NCI-H774 (cell line): ENCODE measurements at regions not wholly inside any gene's neighbourhood (a gene's known extent, or its start where the extent isn't known, plus 50 kb on each side); places are given as distances from the start of the nearest gene placed in this dataset.

Experiments
- DNase-seq: peaks from one replicate; lab custom pipeline; 2025; lab: John Stamatoyannopoulos, UW

DNA sequence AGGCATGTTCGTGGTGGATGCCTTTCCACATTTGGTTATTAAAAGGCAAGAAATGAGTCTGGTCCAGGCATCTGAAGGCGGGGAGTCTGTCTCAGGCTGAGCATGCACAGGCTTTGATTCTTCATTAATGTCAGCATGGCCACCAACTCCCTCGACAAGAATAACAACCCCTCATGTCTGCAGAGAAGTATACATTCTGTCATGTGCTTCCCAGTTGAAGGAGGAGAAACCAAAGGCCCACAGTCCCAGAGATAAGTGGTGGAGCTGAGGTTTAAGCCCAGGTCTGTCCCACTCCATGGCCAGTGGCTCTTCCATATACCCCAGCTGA, 61.6 kb upstream of the LAPTM5 start:
- no peak for DNase-seq

DNA sequence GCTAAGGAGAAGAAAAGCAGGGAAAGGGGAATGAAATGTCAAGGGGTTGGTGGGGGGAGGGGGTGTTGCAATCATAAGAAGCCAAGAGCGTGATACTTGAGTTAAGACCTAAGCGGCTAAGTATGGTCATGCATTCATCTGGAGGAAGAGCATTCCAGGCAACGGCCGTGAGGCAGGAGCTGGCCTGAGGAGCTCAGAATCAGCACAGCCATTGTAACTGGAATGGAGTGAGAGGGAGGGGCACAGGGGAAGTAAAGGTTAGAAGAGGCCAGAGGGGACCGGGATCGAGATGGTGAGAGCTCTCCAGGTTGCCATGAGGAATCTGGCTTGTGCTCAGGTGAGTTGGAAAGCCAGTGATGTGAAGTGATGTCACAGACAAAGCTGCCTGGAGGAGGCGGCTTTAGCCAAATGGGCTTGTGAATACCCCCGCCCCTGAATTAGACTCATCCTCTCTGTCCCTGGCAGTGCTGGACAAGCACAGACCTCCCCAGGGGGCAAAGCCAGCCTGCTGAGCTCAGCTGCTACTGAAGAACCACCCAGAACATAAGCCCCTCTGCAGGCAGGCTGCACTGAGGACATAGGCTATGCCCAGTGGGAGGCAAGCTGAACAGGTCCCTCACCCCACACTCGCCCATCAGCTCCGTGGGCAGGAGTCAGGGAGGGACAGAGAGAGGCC, 61.1 kb upstream of the LAPTM5 start:
- DNase-seq = no peak

DNA sequence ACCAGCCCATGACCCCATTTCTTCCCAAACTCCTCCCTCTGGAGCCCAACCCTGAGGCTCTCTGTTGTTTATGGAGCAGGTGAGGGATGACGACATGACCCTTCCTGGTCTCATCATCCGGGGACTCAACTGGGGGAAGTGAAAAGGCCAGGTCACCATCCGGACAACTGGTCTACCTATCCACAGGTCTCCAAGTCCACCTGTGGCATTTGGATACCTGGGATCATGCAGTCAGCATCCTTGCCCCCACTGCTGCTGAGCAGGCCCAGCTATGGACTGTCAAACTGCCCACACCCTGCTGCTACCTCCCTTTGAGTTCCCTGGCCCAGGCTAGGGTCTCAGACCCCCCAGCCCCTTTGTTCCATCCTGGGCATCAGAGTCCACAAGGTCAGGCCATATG, 60.0 kb upstream of the LAPTM5 start:
- no peak for DNase-seq

DNA sequence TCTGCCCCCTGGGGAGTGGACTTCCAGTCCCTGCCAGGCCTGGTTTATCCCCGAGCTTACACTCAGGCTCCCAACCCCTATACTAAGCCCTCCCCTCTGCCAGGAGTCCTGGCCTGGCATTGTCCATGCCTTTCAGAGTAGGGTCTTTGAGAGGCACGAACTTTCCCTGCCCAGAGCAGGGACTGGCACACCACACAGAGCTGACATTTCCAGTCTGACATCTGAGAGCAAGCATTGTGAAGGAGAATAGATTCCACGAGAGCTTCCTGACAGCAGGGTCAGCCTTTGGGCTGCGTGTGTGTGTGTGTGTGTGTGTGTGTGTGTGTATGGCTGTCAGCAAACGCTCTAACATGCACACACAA, 59.5 kb upstream of the LAPTM5 start:
- no peak for DNase-seq

DNA sequence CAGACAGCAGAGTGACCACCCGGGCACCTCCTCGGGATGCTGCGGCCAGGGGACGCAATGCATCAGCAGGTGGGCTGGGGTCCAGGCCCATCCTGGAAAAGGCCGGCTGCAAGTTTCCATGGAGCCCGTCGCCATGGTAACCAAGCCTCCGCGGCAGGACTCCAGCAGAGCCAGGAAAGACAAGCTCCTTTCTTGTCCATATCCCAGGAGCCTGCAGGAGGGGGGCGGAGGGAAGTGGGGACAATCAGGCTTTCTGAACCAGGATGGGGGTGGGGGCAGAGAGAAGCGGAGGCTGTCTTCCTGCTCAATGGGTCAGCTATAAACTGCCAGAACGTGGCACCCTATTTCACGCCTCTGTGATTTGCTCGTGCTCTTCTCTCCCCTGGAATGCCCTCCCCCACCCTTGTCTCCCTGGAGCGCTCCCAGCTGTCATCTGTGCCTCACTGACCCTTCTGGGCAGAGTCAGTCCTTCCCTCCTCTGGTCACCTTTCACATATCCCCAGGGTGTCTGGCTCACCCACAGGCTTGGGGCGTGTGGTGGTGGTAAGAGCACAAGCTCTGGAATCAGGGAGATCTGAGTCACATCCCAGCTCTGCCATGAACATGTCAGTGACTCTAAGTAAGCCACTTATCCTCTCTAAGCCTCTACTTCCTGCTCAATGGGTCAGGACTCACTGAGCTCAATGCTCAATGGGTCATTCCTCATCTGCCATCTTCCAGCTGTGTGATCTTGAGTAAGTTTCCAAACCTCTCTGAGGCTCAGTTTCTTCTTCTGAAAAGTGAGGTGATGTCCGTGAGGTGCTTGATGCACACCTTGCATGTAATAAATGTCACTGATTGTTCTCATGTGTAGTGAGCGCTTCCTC, 58.9 kb upstream of the LAPTM5 start:
- no peak for DNase-seq

DNA sequence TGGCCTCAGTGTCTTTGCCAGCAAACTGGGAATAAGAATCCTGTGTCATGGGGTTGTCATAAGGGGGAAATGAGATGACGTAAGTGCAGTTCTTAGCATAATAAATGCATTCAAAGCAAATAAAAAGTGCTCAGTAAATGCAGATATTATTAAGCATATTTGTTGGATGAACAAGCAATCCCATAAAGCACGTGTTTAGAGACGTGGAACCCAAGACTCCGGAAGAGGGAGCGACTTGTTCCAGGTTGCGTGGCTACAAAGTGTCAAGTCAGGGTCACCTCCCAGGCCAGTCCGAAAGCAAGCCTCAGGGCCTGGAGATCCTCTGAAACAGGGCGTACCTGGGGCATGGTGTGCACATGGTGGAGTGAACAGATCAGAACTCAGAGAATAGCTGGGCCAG, 58.0 kb upstream of the LAPTM5 start:
- DNase-seq = no peak

DNA sequence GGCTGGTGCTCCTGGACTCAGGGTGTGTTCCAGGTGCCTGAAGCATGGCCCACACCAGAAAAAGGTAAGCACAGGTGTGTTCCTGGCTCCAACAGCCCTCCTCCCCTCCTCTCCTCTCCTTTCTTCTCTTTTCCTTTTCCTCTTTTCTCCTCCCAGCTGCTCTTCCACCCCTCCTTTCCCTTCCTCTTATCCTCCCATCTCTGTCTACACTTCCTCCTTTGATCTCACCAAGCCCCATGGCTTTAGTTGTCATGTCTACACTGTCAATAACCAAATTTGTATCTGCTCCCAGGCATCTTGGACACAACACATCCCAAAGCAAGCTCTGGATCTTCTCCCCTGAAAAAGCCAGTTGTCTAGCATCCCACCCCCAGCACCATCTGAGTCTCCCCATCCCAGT, 56.7 kb upstream of the LAPTM5 start:
- DNase-seq = no peak

DNA sequence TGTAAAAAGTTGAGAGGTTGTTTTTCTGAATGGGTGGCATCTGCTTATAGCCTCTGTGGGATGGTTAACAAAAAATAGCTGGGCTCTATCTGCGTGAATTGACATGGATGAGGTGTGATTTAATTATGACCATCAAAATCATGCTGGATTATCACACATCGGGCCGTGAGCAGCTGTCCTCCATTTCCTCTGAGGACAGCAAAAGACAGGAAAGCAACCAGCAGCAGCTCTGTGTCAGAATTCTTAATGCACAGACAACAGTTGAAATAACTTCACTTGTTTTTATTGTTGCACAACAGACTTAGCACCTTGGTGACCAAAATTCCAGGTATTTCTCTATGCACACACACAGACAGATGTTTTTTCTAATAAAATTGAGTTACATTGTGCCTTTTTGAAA, 54.5 kb upstream of the LAPTM5 start:
- no peak for DNase-seq

DNA sequence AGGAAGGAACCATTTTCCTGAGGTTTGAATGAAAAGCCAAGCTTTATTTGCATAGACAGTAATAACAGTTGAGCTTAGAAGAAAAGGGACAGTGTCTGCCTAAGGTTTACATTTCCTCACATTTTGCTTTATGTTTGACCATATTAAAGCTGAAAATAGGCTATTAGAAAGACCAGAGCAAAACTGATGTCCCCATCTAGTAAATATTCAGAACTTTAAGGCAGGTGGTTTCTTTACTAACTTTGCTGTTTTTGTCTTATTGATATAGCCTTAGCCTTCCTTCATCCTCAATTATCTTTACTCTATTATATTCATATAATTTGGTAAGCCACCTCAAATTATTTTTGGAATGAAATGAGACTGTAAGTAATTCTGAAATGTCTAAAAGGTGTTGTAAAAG, 53.6 kb upstream of the LAPTM5 start:
- no peak for DNase-seq

DNA sequence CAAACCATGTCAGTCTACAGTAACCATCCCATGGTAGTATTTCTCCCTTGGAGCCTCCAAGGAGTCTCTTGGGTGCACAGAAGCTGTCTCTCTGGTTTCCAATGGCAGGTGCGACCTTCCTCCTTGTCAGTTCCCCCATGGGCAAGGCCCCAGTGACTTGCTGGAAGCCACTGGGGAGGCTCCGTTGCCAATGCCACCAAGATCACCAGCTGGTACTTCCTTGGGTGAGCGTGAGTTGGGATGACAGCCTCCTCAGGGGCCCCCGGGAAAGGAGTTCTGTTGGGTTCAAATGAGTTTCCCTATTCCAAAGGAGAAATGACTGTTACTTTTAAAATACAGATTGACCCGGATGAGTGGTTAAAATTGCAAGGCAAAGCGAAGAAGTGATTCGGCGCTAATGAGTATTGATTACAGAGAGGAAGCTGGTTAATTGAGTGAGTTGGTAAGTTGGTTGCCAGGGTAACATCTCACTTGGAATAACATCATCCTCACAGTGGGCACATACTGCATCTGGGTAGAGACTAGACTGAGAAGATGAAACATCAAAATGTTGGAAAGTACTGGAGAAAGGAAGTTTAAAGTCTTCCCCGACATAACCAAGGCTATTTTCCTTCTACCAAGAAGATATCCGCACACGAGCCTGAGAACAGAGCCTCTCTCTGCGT, 53.0 kb upstream of the LAPTM5 start:
- no peak for DNase-seq

DNA sequence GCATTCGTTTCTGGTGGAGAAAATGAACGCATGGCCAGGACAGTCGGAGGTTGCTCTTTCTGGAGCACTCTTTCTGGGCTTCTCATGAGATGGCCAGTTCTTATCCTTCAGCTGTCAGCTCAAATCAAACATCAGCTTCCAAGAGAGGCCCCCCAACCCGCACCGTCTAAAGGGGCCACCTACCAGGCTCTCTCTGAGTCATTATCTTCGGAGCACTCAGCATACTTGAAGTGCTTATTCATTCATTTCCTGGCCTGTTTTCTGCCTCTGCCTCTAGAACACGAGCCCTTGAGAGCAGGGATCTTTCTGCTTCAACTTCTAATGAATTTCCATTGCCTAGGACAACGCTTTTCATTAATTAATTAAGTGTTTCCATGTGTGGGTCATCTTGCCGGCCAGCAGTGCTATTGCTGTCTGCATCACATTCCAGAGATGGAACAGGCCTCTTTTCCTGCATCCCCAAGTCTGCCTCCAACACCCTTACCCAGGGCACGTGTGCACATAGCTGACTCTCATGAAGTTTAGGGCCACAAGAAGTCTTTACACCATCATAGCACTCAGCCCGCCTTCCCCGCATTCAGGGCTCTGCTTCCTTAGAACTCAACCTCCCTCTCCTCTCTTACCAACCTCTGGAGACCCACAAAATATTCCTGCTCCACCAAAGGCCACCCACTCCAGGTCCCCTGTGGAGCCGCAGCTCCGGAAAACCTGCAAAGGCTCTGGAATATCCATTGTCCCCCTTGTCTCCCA, 52.1 kb upstream of the LAPTM5 start:
- no peak for DNase-seq

DNA sequence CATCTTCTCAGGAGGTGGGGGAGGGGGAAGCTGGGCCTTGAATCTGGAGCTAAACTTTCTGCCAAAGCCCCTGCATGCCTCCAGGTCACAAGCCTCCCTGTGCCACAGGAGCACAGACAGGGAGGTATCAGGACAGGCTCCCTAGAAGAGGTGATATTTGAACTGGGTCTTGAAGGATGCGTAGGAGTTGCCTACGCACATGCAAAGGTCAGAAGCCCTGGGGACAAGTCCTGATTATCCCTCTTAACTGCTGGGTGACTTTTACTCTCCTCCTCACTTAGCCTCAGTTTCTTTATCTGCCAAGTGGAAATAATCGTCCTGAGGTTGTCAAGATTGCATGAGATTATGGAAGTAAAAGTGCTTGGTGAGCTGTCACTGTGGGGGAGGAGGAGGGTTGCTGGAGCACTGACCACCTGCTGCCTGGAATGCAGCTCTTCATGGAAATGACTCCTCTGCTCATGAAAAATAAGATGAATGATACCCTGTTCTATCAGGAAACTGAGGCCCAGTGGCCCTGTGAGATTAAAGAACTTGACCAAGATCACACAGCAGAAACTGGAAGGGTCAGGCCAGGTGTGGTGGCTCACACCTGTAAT, 50.6 kb upstream of the LAPTM5 start:
- DNase-seq = no peak

DNA sequence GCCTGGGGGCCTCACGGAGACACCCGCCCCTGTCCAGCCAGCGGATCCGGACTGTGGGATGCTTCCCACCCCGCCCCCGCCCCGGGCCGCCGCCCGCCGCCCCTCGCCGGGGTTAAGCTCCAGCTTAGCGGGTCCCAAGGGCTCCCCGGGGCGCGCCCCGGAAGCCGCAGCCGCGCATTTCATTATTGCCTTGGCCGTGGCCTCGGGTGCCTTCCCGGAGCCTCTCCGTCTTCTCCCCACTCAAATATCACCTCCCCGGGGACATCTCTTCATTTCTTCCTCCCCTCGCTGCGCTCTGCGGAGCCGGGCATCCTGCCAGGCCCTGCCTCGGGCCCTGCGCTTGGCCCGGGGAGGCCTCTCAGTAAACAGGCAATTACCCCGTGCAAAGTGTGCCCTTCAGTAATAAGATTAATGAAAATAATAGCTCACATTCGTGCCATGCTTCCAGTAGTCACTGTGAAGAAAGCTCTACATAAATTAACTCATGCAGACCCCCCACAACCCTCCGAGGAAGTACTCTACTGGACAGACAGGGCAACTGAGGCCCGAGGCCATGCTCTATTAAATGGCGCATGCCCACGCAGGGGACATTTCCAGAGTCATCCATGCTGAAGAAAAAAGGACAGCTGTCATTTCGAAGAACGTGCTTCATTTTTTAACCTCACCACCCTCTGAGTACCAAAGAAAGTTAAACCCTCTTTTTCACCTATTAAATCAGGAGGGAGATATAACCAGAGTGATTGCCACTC, 49.9 kb upstream of the LAPTM5 start:
- peak; percentile 73 for DNase-seq
